Naive thymus-derived CD4-positive, alpha-beta T cell (primary cell): ENCODE measurements at regions not wholly inside any gene's neighbourhood (a gene's known extent, or its start where the extent isn't known, plus 50 kb on each side); places are given as distances from the start of the nearest gene placed in this dataset.

Experiments
- ATAC-seq: fragments of 150-1000 bp; cut with Tn5 transposase; 2 replicates; pipeline ENCODE4 v1.10.0; 2021; ENCODE audit warnings: mild to moderate bottlenecking, moderate library complexity
- CTCF ChIA-PET: fragments of 350-600 bp; sonication (Branson Sonifier 250); formaldehyde crosslinking; loops from one replicate; lab custom pipeline; 2021; ENCODE audit warnings: antibody characterized with exemption; lab: Charles Lee
- POLR2A ChIA-PET: fragments of 350-600 bp; sonication (Branson Sonifier 250); formaldehyde crosslinking; loops from one replicate; lab custom pipeline; 2021; ENCODE audit warnings: antibody characterized with exemption, inconsistent platforms; lab: Charles Lee
- DNase-seq, 9 donors: peaks; one replicate each; pipeline versions ENCODE4 v3.0.0 to v3.0.0-alpha.2; 2020 to 2022; ENCODE audit warnings: mixed read lengths in 1 of 9
- H3K27ac ChIP-seq: one replicate; pipeline ENCODE4 v1.7.0; 2013; ENCODE audit warnings: mild to moderate bottlenecking, low read depth, low read length, moderate library complexity
- H3K27me3 ChIP-seq, 2 donors: one replicate each; pipeline ENCODE4 v1.7.0; 2013; ENCODE audit warnings: low read length in 2 of 2, mild to moderate bottlenecking in 2 of 2, moderate library complexity in 2 of 2; ENCODE audit not compliant: control insufficient read depth in 2 of 2, insufficient read depth in 2 of 2
- H3K36me3 ChIP-seq, 3 experiments: 1 replicate in 2 of 3; 2 replicates in 1 of 3; pipeline ENCODE4 v1.7.0; 2013; ENCODE audit warnings: low read length in 3 of 3, mild to moderate bottlenecking in 3 of 3, moderate library complexity in 1 of 3; ENCODE audit not compliant: insufficient read depth in 3 of 3, control insufficient read depth in 2 of 3
- H3K4me1 ChIP-seq, 2 donors: one replicate each; pipeline ENCODE4 v1.7.0; 2013; ENCODE audit warnings: low read length in 2 of 2, mild to moderate bottlenecking in 2 of 2, moderate library complexity in 1 of 2; ENCODE audit not compliant: control insufficient read depth in 2 of 2, insufficient read depth in 2 of 2
- H3K4me3 ChIP-seq: 2 replicates; pipeline ENCODE4 v1.7.0; 2013; ENCODE audit warnings: mild to moderate bottlenecking, low read length
- H3K9me3 ChIP-seq, 3 experiments: 1 replicate in 2 of 3; 2 replicates in 1 of 3; pipeline ENCODE4 v1.7.0; 2013; ENCODE audit warnings: low read length in 3 of 3; ENCODE audit not compliant: control insufficient read depth in 2 of 3
- H3K27ac Mint-ChIP-seq, 9 donors: one replicate each; pipeline ENCODE4 v1.8.0; 2020 to 2022; ENCODE audit warnings: mixed read lengths in 9 of 9, mild to moderate bottlenecking in 8 of 9, moderate library complexity in 5 of 9, inconsistent platforms in 2 of 9
- H3K27me3 Mint-ChIP-seq, 5 donors: one replicate each; pipeline ENCODE4 v1.8.0; 2021 to 2022; ENCODE audit warnings: mixed read lengths in 5 of 5, mild to moderate bottlenecking in 1 of 5
- H3K36me3 Mint-ChIP-seq, 5 donors: one replicate each; pipeline ENCODE4 v1.8.0; 2020 to 2022; ENCODE audit warnings: mixed read lengths in 5 of 5, mild to moderate bottlenecking in 3 of 5, inconsistent platforms in 1 of 5
- H3K4me1 Mint-ChIP-seq, 7 donors: one replicate each; pipeline ENCODE4 v1.8.0; 2020 to 2022; ENCODE audit warnings: mixed read lengths in 7 of 7, mild to moderate bottlenecking in 3 of 7, inconsistent platforms in 1 of 7
- H3K4me3 Mint-ChIP-seq, 10 donors: one replicate each; pipeline ENCODE4 v1.8.0; 2020 to 2022; ENCODE audit warnings: mild to moderate bottlenecking in 10 of 10, mixed read lengths in 10 of 10, moderate library complexity in 6 of 10, inconsistent platforms in 2 of 10
- H3K9me3 Mint-ChIP-seq, 11 donors: one replicate each; pipeline ENCODE4 v1.8.0; 2020 to 2022; ENCODE audit warnings: mixed read lengths in 11 of 11, mild to moderate bottlenecking in 4 of 11, inconsistent platforms in 1 of 11, moderate library complexity in 1 of 11
- intact Hi-C, 2 donors: fragments of 100-400 bp; cut with micrococcal nuclease; formaldehyde crosslinking; loops; one replicate each; pipeline ENCODE4 v1.15.1; 2023

GRCh38 chr15:24733659-24734058, 58.1 kb downstream of the NPAP1 start:
- intact Hi-C loops: no loop called here
- Mint-ChIP-seq H3K27ac (no peak overlapping the region), H3K27me3 (peaks cover 0 to 3% (median 0%) of the 10 kb centered on the region in 5 donors), H3K4me3 (no peak overlapping the region), H3K36me3 (peaks cover 0 to 1% (median 0%) of the 10 kb centered on the region in 5 donors), H3K4me1 (no peaks in the 10 kb centered on the region), H3K9me3 (peaks cover 4 to 27% (median 11%) of the 10 kb centered on the region in 11 donors)
- no peaks in the 10 kb centered on the region for H3K4me1 ChIP-seq
- DNase-seq: no peak
- no peaks in the 10 kb centered on the region for H3K36me3 ChIP-seq
- no peaks in the 10 kb centered on the region for H3K27me3 ChIP-seq
- ChIA-PET POLR2A (no interaction called here), CTCF (no interaction called here)
- no peak overlapping the region for H3K4me3 ChIP-seq
- ATAC-seq: no peak
- no peak overlapping the region for H3K27ac ChIP-seq
- H3K9me3 ChIP-seq: peaks cover 0 to 4% (median 0%) of the 10 kb centered on the region in 3 experiments

- CTCF ChIA-PET: no interaction called here
- Mint-ChIP-seq H3K4me3 (no peak overlapping the region), H3K9me3 (peaks cover 4 to 22% (median 9%) of the 10 kb centered on the region in 11 donors), H3K4me1 (no peaks in the 10 kb centered on the region), H3K36me3 (peaks cover 0 to 1% (median 0%) of the 10 kb centered on the region in 5 donors), H3K27ac (no peak overlapping the region), H3K27me3 (peaks cover 0 to 3% (median 0%) of the 10 kb centered on the region in 5 donors)
- Histone ChIP-seq H3K4me1 (no peaks in the 10 kb centered on the region), H3K9me3 (peaks cover 0 to 4% (median 0%) of the 10 kb centered on the region in 3 experiments), H3K4me3 (no peak overlapping the region), H3K36me3 (no peaks in the 10 kb centered on the region), H3K27ac (no peak overlapping the region), H3K27me3 (no peaks in the 10 kb centered on the region)
- no peak for DNase-seq
- ATAC-seq: no peak
- POLR2A ChIA-PET: no interaction called here
- intact Hi-C loops: no loop called here
These were observed 58.8 kb downstream of the NPAP1 start for GRCh38 chr15:24734396-24734795.

GRCh38 chr15:24745290-24745689, 69.7 kb downstream of the NPAP1 start:
- ChIA-PET POLR2A (no interaction called here), CTCF (no interaction called here)
- H3K27me3 Mint-ChIP-seq: peaks cover 0 to 3% (median 0%) of the 10 kb centered on the region in 5 donors
- ATAC-seq (no peak), DNase-seq (no peak)
- Histone ChIP-seq H3K27ac (no peak overlapping the region), H3K27me3 (no peaks in the 10 kb centered on the region), H3K4me3 (no peak overlapping the region), H3K36me3 (no peaks in the 10 kb centered on the region), H3K4me1 (no peaks in the 10 kb centered on the region), H3K9me3 (peaks cover 0 to 18% (median 0%) of the 10 kb centered on the region in 3 experiments)
- intact Hi-C loops: no loop called here
- no peaks in the 10 kb centered on the region for H3K36me3 Mint-ChIP-seq
- H3K4me3 Mint-ChIP-seq: no peak overlapping the region
- H3K4me1 Mint-ChIP-seq: no peaks in the 10 kb centered on the region
- peaks cover 0 to 38% (median 13%) of the 10 kb centered on the region in 11 donors for H3K9me3 Mint-ChIP-seq
- no peak overlapping the region for H3K27ac Mint-ChIP-seq

- H3K4me3 ChIP-seq: no peak overlapping the region
- ATAC-seq: no peak
- H3K4me1 ChIP-seq: no peaks in the 10 kb centered on the region
These were observed 70.5 kb downstream of the NPAP1 start for GRCh38 chr15:24746094-24746493.

GRCh38 chr15:24747376-24747775, 71.8 kb downstream of the NPAP1 start:
- no peaks in the 10 kb centered on the region for H3K27me3 ChIP-seq
- H3K27ac ChIP-seq: no peak overlapping the region
- H3K4me1 ChIP-seq: no peaks in the 10 kb centered on the region
- Mint-ChIP-seq H3K27ac (no peak overlapping the region), H3K36me3 (no peaks in the 10 kb centered on the region), H3K9me3 (peaks cover 0 to 37% (median 12%) of the 10 kb centered on the region in 11 donors), H3K27me3 (peaks cover 0 to 3% (median 0%) of the 10 kb centered on the region in 5 donors), H3K4me3 (no peak overlapping the region), H3K4me1 (no peaks in the 10 kb centered on the region)
- intact Hi-C loops: no loop called here
- ATAC-seq (no peak), DNase-seq (no peak)
- ChIA-PET POLR2A (no interaction called here), CTCF (no interaction called here)
- H3K9me3 ChIP-seq: peaks cover 0 to 18% (median 0%) of the 10 kb centered on the region in 3 experiments
- no peak overlapping the region for H3K4me3 ChIP-seq
- H3K36me3 ChIP-seq: no peaks in the 10 kb centered on the region

More at GRCh38 chr15:24746094-24746493, 70.5 kb downstream of the NPAP1 start:
- CTCF ChIA-PET: no interaction called here
- H3K27ac ChIP-seq: no peak overlapping the region
- H3K4me3 Mint-ChIP-seq: no peak overlapping the region
- H3K27ac Mint-ChIP-seq: no peak overlapping the region
- peaks cover 0 to 38% (median 13%) of the 10 kb centered on the region in 11 donors for H3K9me3 Mint-ChIP-seq
- intact Hi-C loops: no loop called here
- no peak for DNase-seq
- no peaks in the 10 kb centered on the region for H3K4me1 Mint-ChIP-seq
- H3K27me3 Mint-ChIP-seq: peaks cover 0 to 3% (median 0%) of the 10 kb centered on the region in 5 donors
- peaks cover 0 to 18% (median 0%) of the 10 kb centered on the region in 3 experiments for H3K9me3 ChIP-seq
- no peaks in the 10 kb centered on the region for H3K36me3 ChIP-seq
- POLR2A ChIA-PET: no interaction called here
- no peaks in the 10 kb centered on the region for H3K27me3 ChIP-seq
- no peaks in the 10 kb centered on the region for H3K36me3 Mint-ChIP-seq

- H3K4me1 Mint-ChIP-seq: no peaks in the 10 kb centered on the region
- H3K4me3 Mint-ChIP-seq: no peak overlapping the region
- no peaks in the 10 kb centered on the region for H3K36me3 Mint-ChIP-seq
- DNase-seq: no peak
- Histone ChIP-seq H3K4me1 (no peaks in the 10 kb centered on the region), H3K27me3 (no peaks in the 10 kb centered on the region), H3K27ac (no peak overlapping the region), H3K4me3 (no peak overlapping the region), H3K9me3 (peaks cover 0 to 18% (median 0%) of the 10 kb centered on the region in 3 experiments), H3K36me3 (no peaks in the 10 kb centered on the region)
- peaks cover 0 to 3% (median 0%) of the 10 kb centered on the region in 5 donors for H3K27me3 Mint-ChIP-seq
- no peak for ATAC-seq
- intact Hi-C loops: no loop called here
- H3K9me3 Mint-ChIP-seq: peaks cover 0 to 46% (median 12%) of the 10 kb centered on the region in 11 donors
- ChIA-PET POLR2A (no interaction called here), CTCF (no interaction called here)
- no peak overlapping the region for H3K27ac Mint-ChIP-seq
These were observed 73.4 kb downstream of the NPAP1 start for GRCh38 chr15:24748812-24749439.

DNA sequence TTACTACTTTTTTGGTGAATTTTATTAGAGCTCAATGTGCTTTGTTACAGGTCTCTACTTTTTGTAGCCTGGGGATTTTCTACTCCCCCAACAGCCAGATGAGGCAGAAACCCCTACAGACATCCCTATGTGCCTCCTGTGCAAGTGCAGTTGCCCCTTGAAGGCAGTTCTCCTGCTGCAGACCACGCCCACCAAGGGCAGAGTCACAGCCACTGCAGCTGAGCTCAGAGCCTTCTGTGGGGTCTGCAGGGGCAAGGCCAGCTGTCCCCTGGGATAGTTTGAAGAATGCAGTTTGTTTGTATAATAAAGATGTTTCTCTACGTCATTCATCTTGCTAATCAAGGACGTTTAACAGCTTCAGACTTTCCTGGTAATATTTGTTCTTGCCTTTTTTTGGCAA, 76.8 kb downstream of the NPAP1 start:
- Mint-ChIP-seq H3K27ac (no peak overlapping the region), H3K4me3 (no peak overlapping the region), H3K4me1 (no peaks in the 10 kb centered on the region), H3K27me3 (peaks cover 0 to 3% (median 0%) of the 10 kb centered on the region in 5 donors), H3K9me3 (peaks cover 0 to 51% (median 19%) of the 10 kb centered on the region in 11 donors), H3K36me3 (no peaks in the 10 kb centered on the region)
- no peak for DNase-seq
- CTCF ChIA-PET: no interaction called here
- ATAC-seq: no peak
- Histone ChIP-seq H3K9me3 (peaks cover 0 to 17% (median 0%) of the 10 kb centered on the region in 3 experiments), H3K4me3 (no peak overlapping the region), H3K36me3 (no peaks in the 10 kb centered on the region), H3K27ac (no peak overlapping the region), H3K4me1 (no peaks in the 10 kb centered on the region), H3K27me3 (no peaks in the 10 kb centered on the region)
- POLR2A ChIA-PET: no interaction called here
- intact Hi-C loops: no loop called here
